ENCODE measurements at regions not wholly inside any gene's neighbourhood (a gene's known extent, or its start where the extent isn't known, plus 50 kb on each side); places are given as distances from the start of the nearest gene placed in this dataset.
"Not testable (repeated sequence)": the region's sequence is repeated elsewhere in the genome, so short reads cannot be mapped to it uniquely, and the experiment has no call there.

- H3K27ac ChIP-seq, result no peak overlapping the region
- TF ChIP-seq, protein P1, sequence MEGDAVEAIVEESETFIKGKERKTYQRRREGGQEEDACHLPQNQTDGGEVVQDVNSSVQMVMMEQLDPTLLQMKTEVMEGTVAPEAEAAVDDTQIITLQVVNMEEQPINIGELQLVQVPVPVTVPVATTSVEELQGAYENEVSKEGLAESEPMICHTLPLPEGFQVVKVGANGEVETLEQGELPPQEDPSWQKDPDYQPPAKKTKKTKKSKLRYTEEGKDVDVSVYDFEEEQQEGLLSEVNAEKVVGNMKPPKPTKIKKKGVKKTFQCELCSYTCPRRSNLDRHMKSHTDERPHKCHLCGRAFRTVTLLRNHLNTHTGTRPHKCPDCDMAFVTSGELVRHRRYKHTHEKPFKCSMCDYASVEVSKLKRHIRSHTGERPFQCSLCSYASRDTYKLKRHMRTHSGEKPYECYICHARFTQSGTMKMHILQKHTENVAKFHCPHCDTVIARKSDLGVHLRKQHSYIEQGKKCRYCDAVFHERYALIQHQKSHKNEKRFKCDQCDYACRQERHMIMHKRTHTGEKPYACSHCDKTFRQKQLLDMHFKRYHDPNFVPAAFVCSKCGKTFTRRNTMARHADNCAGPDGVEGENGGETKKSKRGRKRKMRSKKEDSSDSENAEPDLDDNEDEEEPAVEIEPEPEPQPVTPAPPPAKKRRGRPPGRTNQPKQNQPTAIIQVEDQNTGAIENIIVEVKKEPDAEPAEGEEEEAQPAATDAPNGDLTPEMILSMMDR (conservative IDR thresholded peaks at IDR 0.05), result no peak
Observed at GRCh38 chr2:37797081-37797480, 125.6 kb upstream of the CDC42EP3 start.

GRCh38 chr2:37798315-37799005 is 126.6 kb upstream of the RMDN2 start:
- no peak overlapping the region for H3K27ac ChIP-seq
- TF ChIP-seq, protein P1 (conservative IDR thresholded peaks at IDR 0.05), result no peak

DNA sequence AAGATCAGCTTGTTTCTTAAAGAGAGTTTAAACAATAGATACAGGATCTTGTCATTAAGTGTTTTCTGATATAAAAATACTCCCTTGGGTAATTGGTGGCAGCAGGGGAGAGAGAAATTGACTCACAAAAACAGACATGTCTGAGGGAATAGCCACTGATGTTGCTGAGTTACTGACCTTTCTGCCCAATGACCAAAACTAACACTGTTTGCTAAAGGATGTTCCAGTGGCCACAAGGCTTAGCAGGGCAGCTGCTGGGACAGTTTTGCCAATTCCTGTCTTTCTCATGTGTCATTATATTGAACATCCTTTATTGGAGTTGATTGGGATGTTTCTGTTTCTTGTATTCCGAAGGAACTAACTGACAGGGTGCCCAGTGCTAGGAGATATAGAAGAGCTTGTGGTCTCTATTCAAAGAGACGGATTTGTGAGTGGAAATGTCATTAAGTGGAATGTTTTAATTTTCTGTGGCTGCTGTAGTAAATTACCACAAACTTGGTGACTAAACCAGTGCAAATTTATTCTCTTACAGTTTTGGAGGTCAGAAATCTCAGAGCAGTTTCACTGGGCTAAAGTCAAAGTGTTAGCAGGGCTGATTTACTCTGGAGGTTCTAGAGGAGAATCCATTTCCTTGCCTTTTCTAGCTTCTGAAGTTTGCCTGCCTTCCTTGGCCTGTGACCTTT is 124.8 kb upstream of the RMDN2 start:
- no peak overlapping the region for H3K27ac ChIP-seq

DNA sequence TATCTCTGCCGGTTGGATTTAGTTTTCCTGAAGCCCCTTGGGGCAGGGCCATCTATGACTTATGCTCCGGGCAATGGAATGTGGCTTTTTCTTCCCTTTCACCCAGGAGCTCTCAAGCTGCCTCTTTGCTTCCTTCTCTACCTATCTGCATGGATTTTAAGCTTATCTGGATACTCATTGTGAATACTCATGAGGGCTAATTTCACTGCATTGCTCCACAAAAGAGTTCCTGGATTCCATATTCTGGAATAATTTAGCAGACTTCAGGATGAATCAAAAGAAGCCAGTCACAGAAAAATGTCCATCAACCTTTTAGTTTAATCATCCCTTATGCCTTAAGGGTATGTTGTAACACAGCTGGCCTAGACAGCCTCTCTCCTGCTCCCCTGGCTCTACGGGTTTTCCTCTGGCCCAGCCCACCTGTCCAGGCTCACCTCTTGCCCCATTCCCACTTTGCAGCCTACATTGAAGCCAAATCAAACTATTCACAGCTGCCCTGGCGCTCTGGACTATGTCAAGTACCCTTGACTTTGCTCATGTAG is 122.8 kb upstream of the RMDN2 start:
- TF ChIP-seq, protein P1 (conservative IDR thresholded peaks at IDR 0.05), result no peak
- H3K27ac ChIP-seq, result peak overlapping the region; percentile 55

More for the DNA sequence above, 124.8 kb upstream of the RMDN2 start:
- TF ChIP-seq, protein P1 (conservative IDR thresholded peaks at IDR 0.05), result no peak

GRCh38 chr2:37802899-37803379 is 122.1 kb upstream of the RMDN2 start:
- peak overlapping the region; percentile 55 for H3K27ac ChIP-seq
- TF ChIP-seq, protein P1 (conservative IDR thresholded peaks at IDR 0.05), result no peak

GRCh38 chr2:37806004-37806403 is 119.1 kb upstream of the RMDN2 start:
- not testable (repeated sequence) for H3K27ac ChIP-seq

GRCh38 chr2:37809525-37809924 is 115.6 kb upstream of the RMDN2 start:
- TF ChIP-seq, protein P1 (conservative IDR thresholded peaks at IDR 0.05), result peak; percentile 66
- no peak overlapping the region for H3K27ac ChIP-seq
